ENCODE measurements at regions not wholly inside any gene's neighbourhood (a gene's known extent, or its start where the extent isn't known, plus 50 kb on each side); places are given as distances from the start of the nearest gene placed in this dataset.
"Not testable (repeated sequence)": the region's sequence is repeated elsewhere in the genome, so short reads cannot be mapped to it uniquely, and the experiment has no call there.

DNA sequence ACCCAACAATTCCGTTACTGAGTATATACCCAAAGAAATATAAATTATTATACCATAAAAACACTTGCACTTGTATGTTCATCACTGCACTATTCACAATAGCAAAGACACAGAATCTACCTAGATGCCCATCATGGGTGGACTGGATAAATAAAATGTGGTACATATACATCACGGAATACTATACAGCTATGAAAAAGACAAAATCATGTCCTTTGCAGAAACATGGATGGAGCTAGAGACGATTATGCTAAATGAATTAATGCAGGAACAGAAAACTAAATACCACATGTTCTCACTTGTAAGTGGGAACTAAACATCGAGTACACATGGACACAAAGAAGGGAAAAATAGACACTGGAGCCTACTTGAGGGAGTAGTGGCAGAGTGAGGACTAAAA is 185.3 kb downstream of the PYDC2 start:
- no peak for DNase-seq (ENCODE audit: low read depth)

DNA sequence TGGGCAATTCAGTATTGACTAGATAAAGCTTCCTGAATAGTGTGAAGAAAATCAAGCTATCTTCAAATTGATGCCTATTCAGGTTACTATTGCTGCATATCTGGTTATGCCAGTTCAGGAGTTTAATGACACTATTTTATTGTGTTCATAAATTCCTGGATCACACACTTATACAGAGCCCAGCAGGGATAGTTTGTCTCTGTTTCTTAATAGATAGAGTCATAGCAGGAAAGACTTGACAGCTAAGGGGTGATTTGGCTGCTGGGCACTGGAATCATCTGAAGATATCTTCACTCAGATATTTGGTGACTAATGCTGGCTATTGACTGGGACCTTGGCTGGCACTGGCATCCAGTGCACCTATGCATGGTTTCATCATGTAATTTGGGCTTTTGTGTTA is 187.8 kb downstream of the PYDC2 start:
- DNase-seq (ENCODE audit: low read depth), result no peak

DNA sequence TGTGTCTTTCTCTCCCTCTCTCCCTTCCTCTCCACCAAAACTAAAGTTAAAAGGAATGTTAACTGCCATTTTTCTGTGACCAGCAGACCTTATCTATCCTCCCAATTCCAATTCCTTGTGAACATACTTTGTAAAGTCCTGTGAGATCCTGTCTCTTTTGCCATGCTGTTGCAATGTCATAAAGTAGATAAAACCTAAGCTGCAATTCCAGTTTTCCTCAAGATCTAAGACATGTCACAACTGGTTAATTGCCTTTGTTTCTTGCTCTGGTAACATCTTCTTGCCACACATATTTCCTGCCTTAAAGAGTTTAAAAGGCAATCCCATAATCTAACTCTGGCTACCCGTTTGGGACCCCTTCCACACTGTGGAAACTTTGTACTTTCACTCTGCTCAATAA is 188.7 kb downstream of the PYDC2 start:
- no peak for DNase-seq (ENCODE audit: low read depth)

DNA sequence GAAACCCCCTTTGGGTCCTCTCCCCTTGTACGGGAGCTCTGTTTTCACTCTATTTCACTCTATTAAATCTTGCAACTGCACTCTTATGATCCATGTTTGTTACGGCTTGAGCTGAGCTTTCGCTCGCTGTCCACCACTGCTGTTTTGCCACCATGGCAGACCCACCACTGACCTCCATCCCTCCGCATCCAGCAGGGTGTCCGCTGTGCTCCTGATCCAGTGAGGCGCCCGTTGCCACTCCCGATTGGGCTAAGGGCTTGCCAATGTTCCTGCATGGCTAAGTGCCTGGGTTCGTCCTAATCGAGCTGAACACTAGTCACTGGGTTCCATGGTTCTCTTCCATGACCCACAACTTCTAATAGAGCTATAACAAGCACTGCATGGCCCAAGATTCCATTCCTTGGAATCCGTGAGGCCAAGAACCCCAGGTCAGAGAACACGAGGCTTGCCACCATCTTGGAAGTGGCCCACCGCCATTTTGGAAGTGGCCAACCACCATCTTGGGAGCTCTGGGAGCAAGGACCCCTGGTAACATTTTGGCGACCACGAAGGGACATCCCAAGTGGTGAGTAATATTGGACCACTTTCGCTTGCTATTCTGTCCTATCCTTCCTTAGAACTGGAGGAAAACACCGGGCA is 197.9 kb downstream of the PYDC2 start:
- DNase-seq (ENCODE audit: low read depth), result not testable (repeated sequence)

DNA sequence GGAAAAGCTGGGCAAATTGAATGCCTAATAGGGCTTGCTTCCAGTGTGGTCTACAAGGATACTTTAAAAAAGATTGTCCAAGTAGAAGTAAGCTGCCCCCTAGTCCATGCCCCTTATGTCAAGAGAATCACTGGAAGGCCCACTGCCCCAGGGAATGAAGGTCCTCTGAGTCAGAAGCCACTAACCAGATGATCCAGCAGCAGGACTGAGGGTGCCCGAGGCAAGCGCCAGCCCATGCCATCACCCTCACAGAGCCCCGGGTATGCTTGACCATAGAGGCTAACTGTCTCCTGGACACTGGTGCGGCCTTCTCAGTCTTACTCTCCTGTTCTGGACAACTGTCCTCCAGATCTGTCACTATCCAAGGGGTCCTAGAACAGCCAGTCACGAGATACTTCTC is 201.2 kb downstream of the PYDC2 start:
- peak; percentile 48 for DNase-seq (ENCODE audit: low read depth)

DNA sequence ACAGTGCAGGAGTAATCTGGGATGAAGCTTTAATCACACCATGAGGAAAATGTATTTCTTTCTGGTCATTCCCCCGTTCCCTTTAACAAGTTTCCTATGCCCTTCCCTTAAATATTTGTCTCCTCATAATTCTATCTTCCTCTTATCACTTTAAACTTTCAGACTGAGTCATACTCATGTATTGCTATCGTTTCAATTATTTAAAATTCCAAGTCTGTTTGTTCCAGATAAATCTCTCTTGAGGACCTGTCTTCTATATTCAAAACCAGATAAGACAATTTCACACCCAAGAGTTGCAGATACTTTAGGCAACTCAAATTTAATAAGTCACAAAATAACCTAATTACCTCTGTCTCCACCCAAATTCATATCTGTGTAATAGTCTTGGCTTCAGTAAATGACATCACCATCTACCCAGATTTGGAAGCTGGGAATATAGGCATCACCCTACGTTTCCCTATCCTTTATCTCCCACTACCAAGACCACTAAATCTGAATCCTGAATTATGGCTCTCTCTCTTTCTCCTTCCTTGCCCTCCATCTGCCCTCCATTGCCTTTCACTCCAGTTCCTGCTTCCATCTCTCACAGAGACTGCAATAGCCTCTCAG is 220.1 kb downstream of the PYDC2 start:
- DNase-seq (ENCODE audit: low read depth), result no peak

DNA sequence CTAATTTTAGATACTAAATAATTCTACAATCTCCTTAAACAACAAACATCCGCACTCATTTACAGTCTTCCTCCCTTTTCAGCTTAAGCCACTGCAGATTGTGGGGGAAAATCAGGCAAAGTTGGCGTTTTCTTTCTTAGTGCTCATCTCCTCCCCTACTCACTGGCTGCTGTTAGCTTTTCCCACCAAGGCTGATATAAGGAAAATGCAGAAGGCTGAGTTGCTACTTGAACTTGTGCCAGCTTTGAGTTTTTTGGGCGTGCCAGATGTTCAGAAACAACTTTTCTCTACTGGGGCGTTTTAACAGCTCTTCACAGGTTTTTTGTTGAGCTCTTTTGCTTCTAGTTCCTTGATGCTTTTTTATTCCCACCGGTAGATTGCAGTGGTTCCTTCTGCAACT is 222.0 kb downstream of the PYDC2 start:
- DNase-seq (ENCODE audit: low read depth), result no peak

DNA sequence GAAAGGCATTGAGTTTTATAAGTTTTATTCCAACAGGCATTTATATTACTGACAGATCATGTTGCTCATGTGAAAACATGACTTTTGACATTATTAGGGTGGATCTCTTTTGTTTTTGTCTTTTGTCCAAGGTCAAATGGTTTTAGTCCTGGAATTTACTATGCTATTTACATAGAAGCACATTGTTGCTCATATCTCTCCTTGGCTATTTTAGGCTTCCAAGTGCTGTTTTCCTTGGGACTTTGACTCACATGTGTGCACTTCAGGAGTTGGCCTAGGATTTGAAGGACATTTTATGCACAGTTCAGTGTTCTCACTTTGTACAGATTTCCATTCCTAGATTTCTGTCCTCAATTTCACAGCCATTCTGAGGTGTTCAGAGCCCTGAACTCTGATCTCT is 225.7 kb downstream of the PYDC2 start:
- DNase-seq (ENCODE audit: low read depth), result no peak

DNA sequence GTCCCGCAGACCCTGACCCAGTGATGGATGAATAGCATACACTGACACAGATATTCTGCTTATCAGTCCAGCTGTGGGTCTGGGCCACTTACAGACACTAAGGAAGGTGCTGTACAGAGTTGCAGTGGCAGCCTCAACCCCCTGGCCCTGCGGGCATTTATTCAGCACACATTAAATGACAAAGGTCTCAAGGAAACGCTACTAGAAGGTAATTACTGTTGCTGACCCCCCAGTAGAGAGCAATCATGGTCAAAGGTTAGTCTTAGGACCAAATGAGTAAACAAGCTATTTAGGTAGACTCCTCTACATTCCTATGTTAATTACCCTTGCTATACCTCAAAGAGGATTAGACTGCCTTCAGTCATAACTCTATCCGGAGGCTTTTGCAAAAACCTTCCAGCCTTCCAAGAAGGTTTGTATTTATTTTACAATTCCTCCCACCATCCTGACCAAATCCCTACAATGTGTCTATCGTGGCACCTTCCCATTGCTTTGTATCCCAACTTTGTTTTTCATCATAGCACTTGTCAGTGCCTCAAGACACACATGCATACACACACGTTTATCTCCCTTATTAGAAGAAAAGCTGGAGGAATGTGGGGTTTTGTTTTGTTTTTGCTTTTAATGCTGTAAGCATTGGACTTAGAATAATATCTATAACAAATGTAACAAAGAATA is 227.9 kb downstream of the PYDC2 start:
- no peak for DNase-seq (ENCODE audit: low read depth)

DNA sequence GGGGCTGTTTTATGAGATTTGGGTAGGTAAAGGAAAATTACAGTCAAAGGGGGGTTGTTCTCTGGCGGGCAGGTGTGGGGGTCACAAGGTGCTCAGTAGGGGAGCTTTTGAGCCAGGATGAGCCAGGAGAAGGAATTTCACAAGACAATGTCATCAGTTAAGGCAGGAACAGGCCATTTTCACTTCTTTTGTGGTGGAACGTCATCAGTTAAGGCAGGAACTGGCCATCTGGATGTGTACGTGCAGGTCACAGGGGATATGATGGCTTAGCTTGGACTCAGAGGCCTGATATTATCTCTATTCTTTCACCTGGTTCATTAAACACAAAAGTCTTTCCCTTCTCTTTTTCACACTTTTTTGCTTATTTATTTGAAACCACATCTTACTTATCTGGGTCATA is 230.2 kb downstream of the PYDC2 start:
- DNase-seq (ENCODE audit: low read depth), result not testable (repeated sequence)

DNA sequence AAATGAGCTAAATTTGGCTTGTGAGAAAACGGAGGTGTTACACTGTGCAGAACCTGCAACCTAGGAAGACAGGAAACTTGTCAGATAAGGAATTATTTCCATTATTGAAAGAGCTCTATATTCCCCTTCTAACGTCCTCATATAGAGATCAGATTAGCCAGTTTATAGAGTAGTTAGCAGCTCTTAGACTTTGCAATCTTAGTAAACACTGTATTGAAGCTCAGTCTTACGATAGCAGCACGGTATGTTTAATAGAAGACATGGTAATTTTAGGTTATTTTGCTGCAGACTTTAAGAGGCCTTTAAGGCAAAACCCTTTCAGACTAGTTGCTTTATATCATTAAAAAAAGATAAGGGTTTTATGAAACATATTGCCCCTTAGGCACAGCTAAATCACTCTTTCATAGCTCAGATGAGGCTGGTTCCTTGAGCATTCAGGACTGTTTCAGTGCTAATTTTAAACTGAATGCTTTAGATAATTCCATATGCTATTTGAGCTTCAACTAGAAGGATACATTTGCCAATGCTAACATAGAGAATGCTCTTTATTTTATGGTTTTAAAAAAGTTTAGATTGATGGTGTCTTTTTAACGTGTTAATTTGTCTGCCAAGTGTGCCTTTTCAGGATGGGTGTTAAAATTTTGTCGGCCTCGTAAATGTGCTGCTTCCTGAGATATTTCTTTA is 234.3 kb downstream of the PYDC2 start:
- no peak for DNase-seq (ENCODE audit: low read depth)

DNA sequence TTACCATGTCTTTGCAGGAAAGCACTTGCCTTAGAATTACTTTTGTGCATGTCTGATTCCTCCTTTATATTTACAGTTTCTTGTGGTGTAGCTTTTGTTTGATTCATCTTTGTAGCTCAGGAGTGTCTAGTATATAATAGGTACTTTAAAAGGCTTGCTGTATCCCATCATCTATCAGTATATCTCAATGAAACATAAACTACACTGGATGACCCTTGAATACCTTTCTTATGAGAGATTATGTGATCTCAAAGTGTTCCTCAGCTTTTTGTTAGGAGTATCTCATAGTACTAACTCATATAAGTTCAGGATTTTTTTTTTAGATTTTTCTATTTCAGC is 234.8 kb downstream of the PYDC2 start:
- DNase-seq (ENCODE audit: low read depth), result peak; percentile 21

DNA sequence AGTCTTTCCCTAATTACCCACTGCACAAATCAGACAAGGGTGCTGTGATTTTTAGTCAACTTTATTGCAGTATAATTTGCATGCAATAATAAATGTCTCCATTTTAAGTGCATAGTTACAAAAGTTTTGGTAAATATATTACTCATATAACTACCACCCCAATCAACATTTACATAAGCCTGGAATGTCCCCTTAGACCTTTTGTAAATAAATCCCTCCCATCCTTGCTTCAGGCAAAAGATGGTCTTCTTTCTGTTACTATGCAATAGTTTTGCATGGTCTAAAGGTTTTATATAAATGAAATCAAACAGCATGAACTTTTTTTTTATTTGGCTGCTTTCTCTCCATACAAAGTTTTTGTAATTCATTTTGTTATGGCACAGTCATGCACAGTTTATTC is 235.4 kb downstream of the PYDC2 start:
- peak; percentile 68 for DNase-seq (ENCODE audit: low read depth)

DNA sequence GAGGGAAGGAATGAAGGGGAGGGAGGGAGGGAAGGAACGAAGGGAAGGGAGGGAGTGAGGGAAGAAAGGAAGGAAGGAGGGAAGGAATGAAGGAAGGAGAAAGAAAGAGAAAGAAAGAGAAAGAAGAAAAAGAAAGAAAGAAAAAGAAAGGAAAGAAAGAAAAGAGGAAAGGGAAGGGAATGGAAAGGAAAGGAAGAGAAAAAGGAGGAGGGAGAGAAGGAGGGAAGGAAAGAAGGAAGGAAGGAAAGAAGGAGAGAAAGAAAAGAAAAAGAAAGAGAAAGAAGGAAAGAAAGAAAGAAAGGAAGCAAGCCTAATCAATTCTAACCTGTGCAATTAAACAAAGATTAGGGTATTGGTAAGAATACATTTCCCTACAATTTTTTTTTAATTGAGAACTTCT is 238.6 kb downstream of the PYDC2 start:
- no peak for DNase-seq (ENCODE audit: low read depth)

DNA sequence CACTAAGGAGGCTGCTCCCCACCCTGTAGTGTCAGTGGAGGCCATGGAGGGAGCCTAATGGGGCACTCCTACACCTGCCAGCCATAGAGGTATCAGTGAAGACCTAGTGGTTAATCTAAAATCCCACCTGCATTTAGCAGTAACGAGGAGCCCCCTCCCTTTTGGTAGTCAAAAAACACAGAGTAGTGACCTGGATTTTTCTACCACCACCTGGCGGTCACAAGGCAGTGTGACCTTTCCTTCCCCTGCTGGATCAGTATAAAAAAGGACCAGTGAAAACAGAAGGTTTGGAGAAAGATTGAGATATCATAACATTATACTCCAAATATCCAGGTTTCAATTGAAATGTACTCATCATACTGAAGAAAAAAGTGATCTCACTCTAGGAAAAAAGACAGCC is 241.2 kb downstream of the PYDC2 start:
- no peak for DNase-seq (ENCODE audit: low read depth)

DNA sequence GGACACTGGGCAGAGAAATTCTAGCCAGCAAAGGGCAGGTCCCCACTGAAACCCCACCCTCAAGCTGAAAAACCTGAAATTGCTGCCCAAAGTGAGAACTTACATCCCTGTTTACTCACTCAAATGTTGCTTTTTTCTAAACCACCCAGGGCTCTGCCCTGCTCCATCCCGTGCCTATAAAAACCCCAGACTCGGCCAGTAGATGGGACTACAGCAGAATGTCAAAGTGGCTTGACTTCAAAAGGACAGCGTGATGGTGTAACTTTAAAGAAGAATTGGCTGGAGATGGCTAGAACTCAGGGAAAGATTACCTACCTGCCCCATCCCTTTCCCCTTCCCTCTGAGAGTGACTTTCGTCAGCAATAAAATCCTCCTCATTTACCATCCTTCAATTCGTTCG is 246.9 kb downstream of the PYDC2 start:
- no peak for DNase-seq (ENCODE audit: low read depth)

DNA sequence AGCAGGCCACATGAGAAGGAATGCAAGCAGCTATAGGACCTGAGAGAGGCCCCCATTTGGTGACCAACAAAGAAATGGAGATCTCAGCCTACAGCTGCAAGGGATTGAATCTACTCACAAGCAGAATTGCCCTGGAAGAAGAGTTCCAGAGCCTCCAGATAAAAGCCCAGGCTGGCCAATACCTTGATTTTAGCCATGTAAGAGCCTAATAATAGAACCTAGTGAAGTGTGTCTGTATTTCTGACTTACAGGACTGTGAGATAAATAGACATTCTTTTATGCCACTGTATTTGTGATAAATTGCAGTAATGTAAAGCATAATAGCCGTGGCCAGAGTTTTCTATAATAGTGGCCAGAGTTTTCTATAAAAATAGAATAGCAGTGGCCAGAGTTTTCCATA is 254.6 kb downstream of the PYDC2 start:
- DNase-seq (ENCODE audit: low read depth), result no peak

DNA sequence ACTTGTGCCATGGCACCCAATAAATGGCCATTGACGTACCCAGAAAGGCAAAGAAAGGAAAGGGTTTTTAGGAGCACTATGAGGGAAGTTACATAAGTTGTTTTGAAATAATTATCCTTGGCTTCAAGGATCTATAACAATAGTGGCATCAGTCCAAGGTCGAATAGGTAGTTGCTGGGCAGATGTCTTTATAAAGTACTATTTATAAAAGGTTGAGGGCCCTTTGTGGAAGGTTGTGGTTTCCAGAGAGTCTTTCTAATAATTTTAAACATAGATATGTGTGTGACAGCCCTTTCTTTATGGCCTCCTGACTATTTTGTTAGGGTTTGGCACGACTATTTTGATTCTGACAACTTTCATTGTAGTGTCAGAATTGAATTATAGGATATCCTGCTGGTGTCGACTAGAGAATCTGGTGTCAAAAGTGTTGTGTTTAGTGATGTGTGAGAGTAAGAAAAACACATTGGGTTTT is 260.5 kb downstream of the PYDC2 start:
- peak; percentile 32 for DNase-seq (ENCODE audit: low read depth)

DNA sequence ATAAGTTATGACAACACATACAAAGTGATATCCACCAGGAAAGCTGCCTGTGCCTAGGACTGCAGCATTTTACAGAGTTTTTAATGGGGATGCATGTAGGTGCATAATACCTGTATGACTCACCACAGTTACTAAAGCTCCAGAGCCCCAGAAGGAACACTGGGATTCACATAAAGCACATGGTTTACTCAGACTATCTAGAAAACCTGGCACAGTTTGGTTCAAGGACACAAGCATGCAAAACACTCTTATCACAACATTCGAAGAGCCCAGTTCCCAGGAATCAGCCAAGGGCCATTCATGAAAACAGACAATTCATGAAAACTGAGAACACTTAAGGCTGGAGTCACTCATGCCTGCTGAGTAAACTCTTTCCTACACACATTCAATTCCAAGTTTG is 261.0 kb downstream of the PYDC2 start:
- DNase-seq (ENCODE audit: low read depth), result peak; percentile 9

DNA sequence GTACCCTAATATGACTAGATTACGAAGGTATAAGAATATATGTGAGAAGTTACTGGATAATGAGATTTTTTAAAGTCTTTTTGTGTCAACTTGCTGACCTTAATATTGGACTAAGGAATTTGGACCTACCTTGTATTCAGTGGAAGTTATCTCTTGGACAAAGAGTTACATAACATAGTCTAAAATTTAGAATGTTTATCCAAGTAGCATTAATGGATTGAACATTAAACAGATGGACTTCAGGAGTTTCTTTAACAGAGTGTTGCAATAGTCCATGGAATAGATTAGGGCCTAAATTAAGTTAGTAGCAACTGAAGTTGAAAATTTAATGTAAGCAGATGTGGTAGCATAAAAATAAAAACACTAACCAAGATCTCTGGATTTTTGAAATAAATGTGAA is 266.4 kb downstream of the PYDC2 start:
- DNase-seq (ENCODE audit: low read depth), result no peak

DNA sequence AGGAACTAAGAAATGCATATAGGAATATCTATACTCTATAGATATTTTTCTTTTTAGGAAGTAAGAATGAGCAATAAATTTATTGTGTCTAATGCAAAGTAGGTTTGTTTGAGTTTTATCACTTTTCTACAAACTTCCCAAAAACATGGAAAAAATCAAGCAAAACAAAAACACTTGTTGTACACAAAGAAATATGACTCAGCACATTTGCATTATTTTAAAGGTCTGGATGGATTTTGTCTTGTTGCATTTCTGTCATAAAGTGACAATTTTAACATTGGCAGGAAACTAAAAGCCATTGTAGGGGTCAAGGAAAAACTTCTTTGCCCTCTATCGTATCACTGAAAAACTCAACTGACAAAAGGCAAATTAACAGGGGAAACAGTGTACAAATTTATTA is 267.2 kb downstream of the PYDC2 start:
- no peak for DNase-seq (ENCODE audit: low read depth)

DNA sequence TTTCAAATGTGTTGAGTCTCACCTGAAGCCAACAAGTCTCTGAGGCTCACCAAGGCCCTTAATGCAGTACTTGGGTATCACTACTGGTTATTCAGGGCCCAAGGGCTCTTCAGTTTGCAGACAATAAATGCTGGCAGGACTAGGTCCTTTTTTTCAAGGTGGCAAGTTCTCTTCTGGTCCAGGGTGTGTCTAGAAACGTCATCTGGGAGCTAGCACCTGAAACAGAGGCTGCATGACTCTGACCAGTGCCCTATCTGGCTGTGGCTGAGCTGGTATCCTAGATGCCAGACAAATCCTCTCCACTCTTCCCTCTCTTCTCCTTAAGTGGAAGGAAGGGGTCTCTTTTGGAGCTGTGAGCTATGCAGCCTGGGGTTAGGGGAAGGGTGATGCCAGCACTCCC is 276.8 kb downstream of the PYDC2 start:
- no peak for DNase-seq (ENCODE audit: low read depth)

DNA sequence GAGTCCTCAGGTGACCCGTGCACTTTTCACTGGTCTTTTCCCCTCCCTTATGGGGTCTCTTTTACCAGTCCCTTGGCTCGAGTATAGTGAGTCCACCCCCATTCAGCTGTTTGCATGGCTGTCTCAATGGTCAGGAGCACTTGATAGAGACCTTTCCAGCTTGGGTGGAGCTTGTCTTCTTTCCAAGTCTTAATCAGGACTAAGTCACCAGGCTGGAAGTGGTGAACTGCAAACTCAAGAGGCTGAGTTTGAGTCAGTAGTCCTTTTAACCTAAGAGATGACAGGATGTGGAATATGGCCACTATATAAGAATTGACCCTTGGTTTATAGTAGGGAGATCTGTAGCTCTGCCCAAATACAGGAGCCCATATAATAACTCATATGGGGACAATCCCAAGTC is 279.7 kb downstream of the PYDC2 start:
- DNase-seq (ENCODE audit: low read depth), result peak; percentile 62

Data from M059J (cell line).